HCT116 (cell line): ENCODE measurements at regions not wholly inside any gene's neighbourhood (a gene's known extent, or its start where the extent isn't known, plus 50 kb on each side); places are given as distances from the start of the nearest gene placed in this dataset.

Experiments used
- ATAC-seq: fragments of 200-7000 bp; cut with Tn5 transposase; 2 replicates; pipeline ENCODE4 v1.9.1; 2020; ENCODE audit warnings: mild to moderate bottlenecking, moderate library complexity
- BruUV-seq: library from RNA; stranded (reverse); fragments of 400-500 nt; replicated peaks from 2 replicates; lab custom pipeline; 2021; lab: Mats Ljungman, UMichigan
- CTCF ChIA-PET: fragments of 300-600 bp; sonication (Branson Sonifier 250); formaldehyde crosslinking; loops from one replicate; lab custom pipeline; 2021; ENCODE audit warnings: antibody characterized with exemption; lab: Charles Lee
- POLR2A ChIA-PET: fragments of 300-600, 350-600 bp; sonication (Branson Sonifier 250); formaldehyde crosslinking; loops from one replicate; lab custom pipeline; 2021; ENCODE audit warnings: antibody characterized with exemption; lab: Charles Lee
- RAD21 ChIA-PET, 2 experiments: fragments of 300-600 bp; sonication (Branson Sonifier 250); formaldehyde crosslinking; loops; one replicate each; lab custom pipeline; 2023; ENCODE audit warnings: low total read pairs in 2 of 2; ENCODE audit not compliant: uncharacterized antibody in 2 of 2, unreplicated experiment in 2 of 2, low non-redundant PET in 1 of 2; lab: Charles Lee
- DNase-seq: peaks from one replicate; pipeline ENCODE4 v3.0.0-alpha.2; 2010; ENCODE audit warnings: low read depth, low spot score
- H2AFZ ChIP-seq: fragments of 200-600 bp; shearing (Covaris generic), sonication (generic); 2 replicates; pipeline ENCODE4 v1.6.1; 2017; ENCODE audit warnings: low read depth, mixed run types, mixed read lengths, antibody characterized with exemption, low read length; ENCODE audit not compliant: poor library complexity, severe bottlenecking
- H3K27ac ChIP-seq: 2 replicates; pipeline ENCODE4 v1.5.1; 2012; ENCODE audit warnings: low read depth, low read length
- H3K27me3 ChIP-seq: fragments of 200-600 bp; sonication (generic); 2 replicates; pipeline ENCODE4 v1.6.1; 2016; ENCODE audit warnings: mixed run types, low read length, mixed read lengths; ENCODE audit not compliant: insufficient read depth
- H3K36me3 ChIP-seq, 2 experiments: fragments of 200-500 bp in 1 of 2; fragments of 200-600 bp in 1 of 2; sonication (Bioruptor generic) in 1 of 2; sonication (generic) in 1 of 2; 2 replicates each; pipeline versions ENCODE4 v1.5.1 to v1.6.1; 2014 to 2016; ENCODE audit warnings: low read length in 2 of 2, inconsistent platforms in 1 of 2, mixed read lengths in 1 of 2, mixed run types in 1 of 2; ENCODE audit not compliant: insufficient read depth in 2 of 2, control insufficient read depth in 1 of 2
- H3K4me1 ChIP-seq, 2 experiments: fragments of 200-600 bp in 1 of 2; sonication (generic) in 1 of 2; 2 replicates each; pipeline versions ENCODE4 v1.5.1 to v1.6.1; 2012 to 2017; ENCODE audit warnings: low read length in 2 of 2, inconsistent platforms in 1 of 2, mild to moderate bottlenecking in 1 of 2, mixed read lengths in 1 of 2, mixed run types in 1 of 2, moderate library complexity in 1 of 2; ENCODE audit not compliant: insufficient read depth in 2 of 2, control insufficient read depth in 1 of 2
- H3K4me2 ChIP-seq: fragments of 200-600 bp; sonication (generic); 2 replicates; pipeline ENCODE4 v1.6.1; 2017; ENCODE audit warnings: mixed run types, low read length, mixed read lengths
- H3K4me3 ChIP-seq, 2 experiments: fragments of 200-600 bp in 1 of 2; sonication (generic) in 1 of 2; replicated peaks in 1 of 2; 2 replicates each; pipeline ENCODE4 v1.5.1; 2011 to 2016; ENCODE audit warnings: low read length in 2 of 2, control low read depth in 1 of 2, low read depth in 1 of 2, mild to moderate bottlenecking in 1 of 2, mixed read lengths in 1 of 2, mixed run types in 1 of 2
- H3K79me2 ChIP-seq: fragments of 200-600 bp; sonication (generic); 2 replicates; pipeline ENCODE4 v1.6.1; 2017; ENCODE audit warnings: mild to moderate bottlenecking, mixed run types, low read length, moderate library complexity, mixed read lengths; ENCODE audit not compliant: insufficient read depth
- H3K9ac ChIP-seq: fragments of 200-600 bp; sonication (generic); 2 replicates; pipeline ENCODE4 v1.6.1; 2016; ENCODE audit warnings: low read length, mixed read lengths
- H3K9me2 ChIP-seq: fragments of 200-600 bp; sonication (generic), shearing (Covaris generic); 2 replicates; pipeline ENCODE4 v1.6.1; 2017; ENCODE audit warnings: mixed run types, mild to moderate bottlenecking, moderate library complexity; ENCODE audit not compliant: insufficient read depth
- H3K9me3 ChIP-seq, 2 experiments: fragments of 200-500 bp in 1 of 2; fragments of 200-600 bp in 1 of 2; sonication (Bioruptor generic) in 1 of 2; sonication (generic) in 1 of 2; 2 replicates each; pipeline ENCODE4 v1.6.1; 2014 to 2017; ENCODE audit warnings: low read length in 2 of 2, mixed read lengths in 2 of 2, inconsistent platforms in 1 of 2, low read depth in 1 of 2, mild to moderate bottlenecking in 1 of 2, mixed run types in 1 of 2, moderate library complexity in 1 of 2; ENCODE audit not compliant: control insufficient read depth in 1 of 2, insufficient read depth in 1 of 2
- H4K20me1 ChIP-seq: fragments of 200-600 bp; sonication (generic), shearing (Covaris generic); 2 replicates; pipeline ENCODE4 v1.6.1; 2017; ENCODE audit warnings: mixed run types, mild to moderate bottlenecking, moderate library complexity; ENCODE audit not compliant: insufficient read depth
- ATF3 ChIP-seq: IDR thresholded peaks from 2 replicates; pipeline ENCODE4 v1.6.1; 2012
- CEBPB ChIP-seq: IDR thresholded peaks from 2 replicates; pipeline ENCODE4 v1.6.1; 2012; ENCODE audit warnings: low read depth
- EGR1 ChIP-seq: IDR thresholded peaks from 2 replicates; pipeline ENCODE4 v1.6.1; 2012; ENCODE audit warnings: low read depth
- EZH2 ChIP-seq: fragments of 200-600 bp; sonication (generic); IDR thresholded peaks from 2 replicates; pipeline ENCODE4 v1.6.1; 2017; ENCODE audit warnings: antibody characterized with exemption, mixed run types
- FOSL1 ChIP-seq: IDR thresholded peaks from 2 replicates; pipeline ENCODE4 v1.6.1; 2012; ENCODE audit warnings: low read depth
- JUND ChIP-seq: IDR thresholded peaks from 2 replicates; pipeline ENCODE4 v1.6.1; 2012
- POLR2A ChIP-seq: IDR thresholded peaks from 2 replicates; pipeline ENCODE4 v1.7.0; 2011; ENCODE audit warnings: borderline replicate concordance; ENCODE audit not compliant: insufficient read depth, insufficient read length; ENCODE audit errors: extremely low read depth
- POLR2AphosphoS5 ChIP-seq: IDR thresholded peaks from 2 replicates; pipeline ENCODE4 v1.6.1; 2011; ENCODE audit warnings: mild to moderate bottlenecking, low read depth, low read length, moderate library complexity
- RAD21 ChIP-seq: IDR thresholded peaks from 2 replicates; pipeline ENCODE4 v1.6.1; 2012; ENCODE audit warnings: low read depth, mild to moderate bottlenecking
- REST ChIP-seq: IDR thresholded peaks from 2 replicates; pipeline ENCODE4 v1.6.1; 2012; ENCODE audit warnings: low read depth
- SIN3A ChIP-seq: IDR thresholded peaks from 2 replicates; pipeline ENCODE4 v1.6.1; 2012; ENCODE audit warnings: low read depth
- SP1 ChIP-seq: IDR thresholded peaks from 2 replicates; pipeline ENCODE4 v1.6.1; 2012; ENCODE audit warnings: low read depth
- TCF7L2 ChIP-seq: IDR thresholded peaks from 2 replicates; pipeline ENCODE4 v1.7.0; 2011; ENCODE audit warnings: borderline replicate concordance, inconsistent platforms; ENCODE audit not compliant: insufficient read depth, insufficient read length; ENCODE audit errors: extremely low read depth
- YY1 ChIP-seq: IDR thresholded peaks from 2 replicates; pipeline ENCODE4 v1.6.1; 2011; ENCODE audit warnings: low read length, low read depth, moderate library complexity, mild to moderate bottlenecking; ENCODE audit not compliant: insufficient replicate concordance; ENCODE audit errors: extremely low read depth
- ZBTB33 ChIP-seq: IDR thresholded peaks from 2 replicates; pipeline ENCODE4 v1.6.1; 2011; ENCODE audit warnings: mild to moderate bottlenecking, low read length, moderate library complexity; ENCODE audit not compliant: insufficient replicate concordance; ENCODE audit errors: extremely low read depth
- ZNF274 ChIP-seq: fragments of 200-500 bp; sonication (Bioruptor generic); IDR thresholded peaks from 2 replicates; pipeline ENCODE4 v1.6.1; 2014; ENCODE audit warnings: mild to moderate bottlenecking, low read depth, low read length, inconsistent platforms
- intact Hi-C: fragments of 100-400 bp; cut with micrococcal nuclease; formaldehyde crosslinking; loops from 2 replicates; pipeline ENCODE4 v1.10.0; 2022
- TF ChIP-seq, protein P1 (sequence below), 3 experiments: fragments of 200-600 bp in 1 of 3; sonication (generic) in 1 of 3; IDR thresholded peaks in 2 of 3; conservative IDR thresholded peaks in 1 of 3; 2 replicates each; pipeline ENCODE4 v1.5.1; 2012 to 2017; ENCODE audit warnings: low read depth in 2 of 3, low read length in 2 of 3, antibody characterized with exemption in 1 of 3, borderline replicate concordance in 1 of 3, control low read depth in 1 of 3, mild to moderate bottlenecking in 1 of 3, mixed read lengths in 1 of 3, mixed run types in 1 of 3, moderate library complexity in 1 of 3; ENCODE audit not compliant: insufficient read depth in 1 of 3
- TF ChIP-seq, protein P2 (sequence below): IDR thresholded peaks from 2 replicates; pipeline ENCODE4 v1.6.1; 2012

DNA sequence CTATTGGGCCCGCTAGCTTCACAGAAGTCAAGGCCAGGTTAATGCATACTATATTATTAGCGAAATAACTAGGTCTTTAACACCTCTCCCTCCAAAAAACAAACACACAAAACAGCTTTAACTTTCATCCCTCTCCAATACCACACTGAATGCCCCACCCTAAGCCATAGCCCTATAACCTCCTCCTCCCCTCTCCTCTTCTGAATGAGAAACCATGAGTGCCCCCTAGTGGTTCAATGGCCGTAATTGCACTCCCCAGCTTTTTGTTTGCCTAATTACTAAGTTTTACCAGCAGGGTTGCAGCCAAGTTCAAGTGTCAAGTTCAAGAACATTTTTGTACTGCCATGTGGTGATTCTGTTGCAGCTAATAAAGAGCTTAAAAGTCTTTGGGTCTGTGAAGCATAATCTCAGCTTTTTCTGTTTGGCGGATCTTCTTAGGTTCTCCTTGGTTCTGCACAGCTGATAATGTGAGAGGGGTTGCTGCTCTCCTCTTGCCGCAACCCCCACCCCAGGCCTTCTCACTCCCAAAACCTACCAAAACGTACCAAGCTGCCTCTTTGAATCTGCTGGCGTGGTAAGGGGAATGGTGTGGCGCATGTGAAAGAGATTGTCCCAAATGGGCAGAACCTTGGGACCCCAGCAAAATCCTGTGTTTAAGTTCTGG is 57.9 kb downstream of the RPL22L1 start:
- POLR2A ChIA-PET: interaction anchor here (1.5 to 1.9 kb wide), 2 partner anchors 57 to 398 kb away, joined by 3 to 7 read pairs; no protein-coding TSS in a partner anchor
- no peaks in the 10 kb centered on the region for H3K36me3 ChIP-seq
- RAD21 ChIA-PET: interaction anchor here (0.6 to 2.0 kb wide), 5 partner anchors 11 to 401 kb away, joined by 4 to 8 read pairs (median 4); no protein-coding TSS in a partner anchor
- CTCF ChIA-PET: interaction anchor here (0.6 to 9.7 kb wide), 24 partner anchors 9 to 642 kb away, joined by 3 to 212 read pairs (median 3); no protein-coding TSS in a partner anchor
- ATAC-seq (peak; percentile 73), DNase-seq (peak; percentile 78)
- no peaks in the 10 kb centered on the region for H3K79me2 ChIP-seq
- no TSS peak for BruUV-seq
- H3K9me2 ChIP-seq: no peaks in the 10 kb centered on the region
- no peak overlapping the region for H2AFZ ChIP-seq
- intact Hi-C loops: loop anchor here (1.0 to 10.0 kb wide), 2 partner anchors 502 to 627 kb away; partner anchors contain the start of gene PHC3
- H3K27me3 ChIP-seq: no peaks in the 10 kb centered on the region
- H3K4me3 ChIP-seq: no peak overlapping the region
- H4K20me1 ChIP-seq: no peaks in the 10 kb centered on the region
- H3K4me2 ChIP-seq: no peak overlapping the region
- peaks cover 8 to 24% of the 10 kb centered on the region in 2 experiments; a peak in 3 of 4 replicates for H3K4me1 ChIP-seq
- H3K9ac ChIP-seq: no peak overlapping the region
- TF ChIP-seq TCF7L2 (no peak), POLR2A (no peak), YY1 (no peak), EGR1 (no peak), REST (no peak), JUND (no peak), POLR2AphosphoS5 (no peak), RAD21 (peak; percentile 91), EZH2 (no peak), ATF3 (no peak), ZNF274 (no peak), FOSL1 (no peak), CEBPB (no peak), SP1 (no peak), ZBTB33 (no peak), SIN3A (no peak)
- TF ChIP-seq, protein P1, sequence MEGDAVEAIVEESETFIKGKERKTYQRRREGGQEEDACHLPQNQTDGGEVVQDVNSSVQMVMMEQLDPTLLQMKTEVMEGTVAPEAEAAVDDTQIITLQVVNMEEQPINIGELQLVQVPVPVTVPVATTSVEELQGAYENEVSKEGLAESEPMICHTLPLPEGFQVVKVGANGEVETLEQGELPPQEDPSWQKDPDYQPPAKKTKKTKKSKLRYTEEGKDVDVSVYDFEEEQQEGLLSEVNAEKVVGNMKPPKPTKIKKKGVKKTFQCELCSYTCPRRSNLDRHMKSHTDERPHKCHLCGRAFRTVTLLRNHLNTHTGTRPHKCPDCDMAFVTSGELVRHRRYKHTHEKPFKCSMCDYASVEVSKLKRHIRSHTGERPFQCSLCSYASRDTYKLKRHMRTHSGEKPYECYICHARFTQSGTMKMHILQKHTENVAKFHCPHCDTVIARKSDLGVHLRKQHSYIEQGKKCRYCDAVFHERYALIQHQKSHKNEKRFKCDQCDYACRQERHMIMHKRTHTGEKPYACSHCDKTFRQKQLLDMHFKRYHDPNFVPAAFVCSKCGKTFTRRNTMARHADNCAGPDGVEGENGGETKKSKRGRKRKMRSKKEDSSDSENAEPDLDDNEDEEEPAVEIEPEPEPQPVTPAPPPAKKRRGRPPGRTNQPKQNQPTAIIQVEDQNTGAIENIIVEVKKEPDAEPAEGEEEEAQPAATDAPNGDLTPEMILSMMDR (IDR thresholded peaks at IDR 0.05 in 2 of 3, conservative IDR thresholded peaks at IDR 0.05 in 1 of 3; ENCODE audit: borderline replicate concordance in 1 of 3, insufficient read depth in 1 of 3, low read depth in 2 of 3, low read length in 2 of 3): peak; percentile 85 to 98 (median 86)
- TF ChIP-seq, protein P2, sequence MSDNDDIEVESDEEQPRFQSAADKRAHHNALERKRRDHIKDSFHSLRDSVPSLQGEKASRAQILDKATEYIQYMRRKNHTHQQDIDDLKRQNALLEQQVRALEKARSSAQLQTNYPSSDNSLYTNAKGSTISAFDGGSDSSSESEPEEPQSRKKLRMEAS: no peak
- no peaks in the 10 kb centered on the region for H3K9me3 ChIP-seq
- H3K27ac ChIP-seq: no peak overlapping the region
